ENCODE measurements at regions not wholly inside any gene's neighbourhood (a gene's known extent, or its start where the extent isn't known, plus 50 kb on each side); places are given as distances from the start of the nearest gene placed in this dataset.
A peak's percentile ranks its signal among the peaks of the same experiment; 100 is the strongest.

DNA sequence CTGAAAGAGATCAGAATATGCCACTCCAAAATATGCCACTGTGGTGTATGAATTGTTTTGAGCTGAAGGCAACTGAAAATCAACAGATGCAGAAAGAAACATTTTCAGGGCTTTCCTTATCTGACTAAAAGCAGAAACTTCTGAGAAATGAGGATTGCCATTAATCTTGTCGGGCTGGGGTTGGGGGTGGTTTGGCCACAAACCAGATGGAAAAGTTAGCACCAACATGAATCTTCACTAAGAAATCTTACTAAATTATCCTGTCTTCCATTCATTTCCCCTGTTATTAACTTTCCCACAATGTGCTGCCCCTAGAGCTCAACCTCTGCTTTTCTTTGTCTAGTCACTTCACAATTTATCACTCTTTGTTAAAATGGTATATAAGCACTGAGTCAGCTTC is 229.9 kb upstream of the GADL1 start:
- intact Hi-C loops (cut with DNase I), result no loop called here
- DNase-seq (no peak), ATAC-seq (no peak)

DNA sequence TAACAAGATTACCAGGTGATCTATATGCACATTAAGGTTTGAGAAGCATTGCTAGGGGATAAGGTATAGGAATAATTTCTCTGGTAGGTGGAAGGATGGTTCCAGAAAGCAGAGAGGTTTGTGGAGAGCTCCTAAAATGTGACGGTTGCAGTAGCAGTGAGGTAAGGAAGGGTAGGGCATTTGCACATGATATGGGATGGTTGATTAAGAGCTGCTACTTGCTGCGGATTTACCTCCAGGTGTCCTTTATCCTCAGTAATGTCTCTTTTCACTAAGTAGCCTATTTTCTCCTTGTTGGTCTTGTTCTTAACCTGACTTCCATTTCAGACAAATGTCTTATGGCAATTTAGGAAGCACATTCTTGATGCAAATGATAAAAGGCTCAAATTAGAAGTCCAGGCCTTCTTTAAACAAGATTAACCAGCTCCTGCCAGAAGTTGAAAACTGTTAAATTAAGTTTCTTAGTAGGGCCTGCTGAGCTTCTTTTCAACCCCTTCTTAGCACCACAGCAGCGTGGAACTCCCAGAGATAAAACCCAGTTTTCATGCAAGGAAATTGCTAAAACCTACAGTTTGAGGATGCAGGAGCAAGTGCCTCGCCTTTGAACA is 231.1 kb upstream of the GADL1 start:
- no peak for ATAC-seq
- intact Hi-C loops (cut with DNase I), result no loop called here
- no peak for DNase-seq

DNA sequence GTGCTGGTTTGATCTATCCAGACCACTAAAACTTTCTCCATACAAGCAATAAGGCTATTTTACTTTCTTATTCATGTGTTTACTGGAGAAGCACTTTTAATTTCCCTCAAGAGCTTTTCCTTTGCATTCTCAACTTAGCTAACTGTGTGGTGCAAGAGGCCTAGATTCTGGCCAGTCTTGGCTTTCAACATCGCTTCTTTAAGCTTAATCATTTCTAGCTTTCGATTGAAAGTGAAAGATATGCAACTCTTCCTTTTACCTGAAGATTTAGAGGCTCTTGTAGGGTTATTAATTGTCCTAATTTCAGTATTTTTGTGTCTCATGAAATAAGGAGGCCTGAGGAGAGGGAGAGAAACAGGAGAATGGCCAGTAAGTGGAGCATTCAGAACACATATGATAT is 234.8 kb upstream of the GADL1 start:
- no peak for ATAC-seq
- DNase-seq, result no peak
- intact Hi-C loops (cut with DNase I), result no loop called here

DNA sequence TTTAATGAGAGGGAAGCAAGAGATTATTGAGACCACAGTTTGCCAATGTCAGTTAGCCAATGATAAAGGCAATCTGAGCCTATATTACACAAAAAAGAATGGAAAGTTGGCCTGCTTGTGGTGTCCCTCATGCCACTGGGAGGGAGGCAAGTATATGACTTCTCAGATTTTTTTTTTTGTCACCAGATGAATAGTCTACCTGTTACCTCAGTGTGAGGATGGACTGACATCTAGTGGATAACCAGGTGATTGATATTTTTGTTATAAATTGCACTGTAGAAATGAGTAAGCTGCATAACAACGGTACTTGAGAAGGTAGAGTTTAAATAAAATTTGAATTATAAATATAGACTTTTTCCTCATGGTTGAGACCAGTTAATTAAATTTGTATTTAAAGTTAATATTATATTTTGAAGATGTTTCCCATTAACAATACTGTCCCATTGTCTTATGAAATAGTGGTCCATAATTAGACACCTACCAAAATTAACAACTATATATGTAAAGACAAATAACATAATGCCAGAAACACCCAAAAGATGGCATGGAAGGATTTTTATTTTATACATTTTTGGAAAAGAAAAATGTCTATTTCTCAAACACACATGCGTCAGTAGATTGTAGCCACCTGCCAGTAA is 237.8 kb upstream of the GADL1 start:
- intact Hi-C loops (cut with DNase I), result loop anchor here (1.0 to 10.0 kb wide), 2 partner anchors 357 to 364 kb away; no protein-coding TSS in a partner anchor
- ATAC-seq (peak in 1 of 2 donors; percentile 52), DNase-seq (no peak)

DNA sequence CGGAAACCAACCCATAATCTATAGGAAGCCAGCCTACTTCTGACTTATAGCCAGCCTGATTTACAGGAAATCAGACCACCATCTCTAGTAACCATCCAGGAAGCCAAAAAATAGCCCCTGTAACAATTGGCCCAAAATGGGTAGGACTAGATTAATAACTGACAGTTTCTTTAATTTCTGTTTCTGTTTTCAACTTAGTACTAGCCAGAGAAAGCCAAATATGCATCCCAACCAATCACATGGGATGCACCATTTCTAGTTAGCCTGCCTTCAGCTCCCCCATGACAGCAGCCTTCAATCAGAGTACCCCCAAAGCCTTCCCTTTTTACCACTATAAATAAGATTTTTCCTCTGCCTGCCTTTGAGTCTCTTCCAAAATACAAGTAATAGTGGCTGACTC is 239.1 kb upstream of the GADL1 start:
- intact Hi-C loops (cut with DNase I), result loop anchor here in 1 of 2 donors (10.0 kb wide), 1 partner anchor 359 kb away; no protein-coding TSS in a partner anchor
- ATAC-seq (no peak), DNase-seq (no peak)

DNA sequence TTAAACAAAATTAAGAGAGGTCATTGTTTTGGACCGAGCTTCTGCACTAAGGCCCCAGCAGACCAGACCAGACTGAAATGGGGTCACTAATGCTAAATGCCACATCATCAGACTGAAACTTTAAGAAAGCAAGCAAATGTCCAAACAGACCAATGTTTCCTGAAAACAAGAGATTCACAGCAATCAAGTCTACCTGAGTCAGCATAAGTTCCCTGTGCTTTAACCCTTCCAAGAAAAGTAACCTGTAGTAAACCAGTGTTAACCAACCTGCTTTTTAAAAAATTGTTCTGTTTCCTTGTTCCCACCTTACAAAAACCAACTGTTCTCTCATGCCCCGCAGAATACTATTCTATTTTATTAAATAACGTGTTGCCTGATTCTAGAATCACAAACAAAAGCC is 241.1 kb upstream of the GADL1 start:
- DNase-seq (no peak), ATAC-seq (no peak)
- intact Hi-C loops (cut with DNase I), result loop anchor here in 1 of 2 donors (10.0 kb wide), 1 partner anchor 361 kb away; no protein-coding TSS in a partner anchor

DNA sequence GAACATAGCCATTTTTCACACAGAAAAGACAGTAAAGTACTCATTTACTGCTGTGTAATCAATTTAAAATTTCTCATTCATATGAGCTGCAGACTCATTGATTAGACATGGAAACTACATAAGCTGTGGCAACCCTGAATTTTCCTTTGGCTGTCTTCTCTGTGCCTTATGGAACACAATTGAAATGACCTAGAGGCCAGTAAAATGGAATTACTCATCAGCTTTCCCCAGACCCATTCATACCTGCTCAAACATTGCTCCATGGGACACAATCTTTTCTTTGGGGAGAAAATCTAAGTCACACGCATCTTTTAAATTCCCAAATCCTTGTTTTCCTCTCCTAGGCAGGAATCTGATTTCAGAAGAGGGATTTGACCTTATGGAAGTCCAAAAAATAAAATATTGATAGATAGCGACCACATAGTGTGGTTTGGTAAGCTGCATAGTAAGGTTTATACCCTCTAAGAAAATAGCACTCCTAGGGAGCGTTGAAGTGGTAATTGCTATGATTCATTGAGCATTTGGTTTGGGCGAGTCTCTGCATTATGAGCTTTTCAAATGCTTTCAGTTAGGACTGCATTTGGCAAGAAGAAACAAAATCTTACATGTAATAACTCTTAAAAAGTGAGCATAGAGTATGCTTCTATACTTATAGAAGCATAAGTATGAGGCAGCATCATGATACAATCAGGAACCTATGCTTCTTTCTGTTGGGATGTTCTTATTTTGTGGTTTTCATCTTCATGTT is 243.4 kb upstream of the GADL1 start:
- intact Hi-C loops (cut with DNase I), result loop anchor here in 1 of 2 donors (10.0 kb wide), 1 partner anchor 363 kb away; no protein-coding TSS in a partner anchor
- ATAC-seq, result no peak

DNA sequence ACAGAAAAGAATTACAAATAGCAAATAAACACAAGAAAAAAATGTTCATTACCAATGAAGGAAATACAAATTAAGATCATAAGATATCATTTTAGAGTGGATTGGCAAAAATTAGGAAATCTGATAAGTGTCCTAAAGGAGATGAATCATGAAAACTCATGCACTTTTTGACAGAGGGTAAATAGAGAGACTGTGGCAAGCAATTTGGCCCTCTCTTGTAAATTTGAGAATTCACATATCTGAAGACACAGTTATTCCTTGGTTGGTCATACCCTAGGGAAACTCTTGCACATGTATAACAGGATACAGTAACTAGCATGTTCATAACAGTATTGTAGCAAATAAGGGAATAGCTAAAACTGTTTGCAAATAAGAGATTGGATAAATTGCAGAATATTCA is 246.0 kb upstream of the GADL1 start:
- intact Hi-C loops (cut with DNase I), result no loop called here
- no peak for ATAC-seq

More for the DNA sequence above, 243.4 kb upstream of the GADL1 start:
- no peak for DNase-seq

DNA sequence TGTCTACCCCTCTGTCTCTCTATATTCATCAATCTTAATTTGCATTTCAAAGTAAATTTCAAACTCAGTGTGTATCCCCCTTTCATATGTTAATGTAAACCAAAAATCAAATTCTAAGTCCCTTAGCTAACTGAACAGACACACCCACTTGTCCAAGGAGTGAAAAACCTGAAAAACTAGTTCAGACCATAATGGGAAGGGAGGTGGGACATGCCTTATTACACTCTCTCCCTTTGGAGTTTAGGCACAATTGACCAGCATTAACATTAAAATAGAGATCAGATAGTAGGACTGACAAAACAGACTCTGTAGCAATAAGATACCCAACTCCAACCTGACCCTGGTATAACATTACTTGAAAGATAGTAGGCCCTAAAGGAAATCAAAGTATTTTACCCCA is 247.7 kb upstream of the GADL1 start:
- no peak for ATAC-seq
- intact Hi-C loops (cut with DNase I), result no loop called here
- no peak for DNase-seq

More for the DNA sequence above, 246.0 kb upstream of the GADL1 start:
- no peak for DNase-seq

DNA sequence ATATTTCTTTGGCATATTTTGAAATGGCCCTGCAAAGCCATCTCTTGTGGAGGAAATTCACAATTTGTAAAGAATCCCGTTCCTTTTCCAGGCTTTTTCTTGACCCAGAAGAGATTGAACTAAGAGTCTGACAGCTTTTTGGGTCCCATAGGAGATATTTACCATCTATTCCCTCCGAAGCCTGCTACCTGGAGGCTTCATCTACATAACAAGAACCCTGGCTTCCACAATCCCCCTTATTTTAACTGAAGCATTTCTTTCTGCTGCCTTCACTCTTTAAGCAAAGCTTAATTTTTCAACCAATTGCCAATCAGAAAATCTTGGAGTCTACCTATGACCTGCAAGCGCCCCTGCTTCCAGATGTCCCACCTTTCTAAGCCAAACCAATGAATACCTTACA is 248.1 kb upstream of the GADL1 start:
- intact Hi-C loops (cut with DNase I), result no loop called here
- no peak for DNase-seq

DNA sequence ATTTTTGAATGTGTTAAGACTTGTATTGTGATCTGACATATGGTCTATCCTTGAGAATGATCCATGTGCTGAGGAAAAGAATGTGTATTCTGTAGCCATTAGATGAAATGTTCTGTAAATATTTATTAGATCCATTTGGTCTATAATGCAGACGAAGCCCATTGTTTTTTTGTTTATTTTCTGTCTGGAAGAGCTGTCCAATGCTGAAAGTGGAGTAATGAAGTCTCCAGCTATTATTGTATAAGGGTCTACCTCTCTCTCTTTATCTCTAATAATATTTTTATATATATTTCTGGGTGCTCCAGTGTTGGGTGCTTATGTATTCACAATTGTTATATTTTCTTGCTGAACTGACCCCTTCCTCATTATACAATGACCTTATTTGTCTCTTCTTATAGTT is 250.6 kb upstream of the GADL1 start:
- no peak for ATAC-seq

More for the DNA sequence above, 248.1 kb upstream of the GADL1 start:
- no peak for ATAC-seq

DNA sequence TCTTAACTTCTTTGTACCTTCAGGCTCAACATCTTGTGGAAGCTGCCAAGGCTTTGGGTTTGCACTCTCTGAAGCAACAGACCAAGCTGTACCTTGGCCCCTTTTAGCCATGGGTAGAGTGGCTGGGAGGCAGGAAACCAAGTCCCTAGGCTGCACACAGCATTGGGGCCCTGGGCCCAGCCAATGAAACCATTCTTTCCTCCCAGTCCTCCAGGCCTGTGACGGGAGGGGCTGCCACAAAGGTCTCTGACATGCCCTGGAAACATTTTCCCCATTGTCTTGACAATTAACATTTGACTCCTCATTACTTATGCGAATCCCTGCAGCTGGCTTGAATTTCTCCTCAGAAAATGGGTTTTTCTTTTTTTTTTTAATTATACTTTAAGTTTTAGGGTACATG is 253.1 kb upstream of the GADL1 start:
- intact Hi-C loops (cut with DNase I), result no loop called here
- DNase-seq (no peak), ATAC-seq (no peak)

More for the DNA sequence above, 250.6 kb upstream of the GADL1 start:
- intact Hi-C loops (cut with DNase I), result no loop called here
- DNase-seq, result no peak

DNA sequence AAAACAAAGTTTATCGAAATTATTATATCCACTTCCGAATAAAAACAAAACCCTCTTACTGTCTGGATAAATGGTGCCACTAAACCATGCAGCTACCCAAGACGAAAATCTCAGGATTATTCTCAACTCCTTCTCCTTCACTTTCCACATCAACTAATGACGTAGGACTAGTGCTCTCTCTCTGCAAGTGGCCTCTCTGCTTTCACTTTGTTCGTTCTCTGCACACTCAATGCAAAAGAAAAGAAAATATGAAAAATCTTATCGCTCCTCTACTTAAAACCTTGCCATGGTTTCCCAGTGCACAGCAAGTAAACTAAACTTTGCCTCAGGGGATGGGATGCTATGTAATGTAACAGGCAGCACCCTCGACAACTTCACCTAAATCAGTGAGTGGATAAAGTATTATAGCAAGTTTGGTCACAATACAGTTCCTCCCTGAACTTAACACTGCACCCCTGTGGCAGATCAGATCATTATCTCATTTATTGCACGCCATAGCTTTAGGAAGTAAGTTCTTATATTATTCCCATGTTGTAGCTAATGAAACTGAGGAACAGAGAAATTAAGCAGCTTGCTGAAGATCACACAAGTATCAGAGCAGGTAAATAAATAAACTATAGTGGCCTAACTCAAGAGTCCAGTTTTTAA is 262.7 kb upstream of the GADL1 start:
- DNase-seq, result no peak
- ATAC-seq, result no peak
- intact Hi-C loops (cut with DNase I), result no loop called here

DNA sequence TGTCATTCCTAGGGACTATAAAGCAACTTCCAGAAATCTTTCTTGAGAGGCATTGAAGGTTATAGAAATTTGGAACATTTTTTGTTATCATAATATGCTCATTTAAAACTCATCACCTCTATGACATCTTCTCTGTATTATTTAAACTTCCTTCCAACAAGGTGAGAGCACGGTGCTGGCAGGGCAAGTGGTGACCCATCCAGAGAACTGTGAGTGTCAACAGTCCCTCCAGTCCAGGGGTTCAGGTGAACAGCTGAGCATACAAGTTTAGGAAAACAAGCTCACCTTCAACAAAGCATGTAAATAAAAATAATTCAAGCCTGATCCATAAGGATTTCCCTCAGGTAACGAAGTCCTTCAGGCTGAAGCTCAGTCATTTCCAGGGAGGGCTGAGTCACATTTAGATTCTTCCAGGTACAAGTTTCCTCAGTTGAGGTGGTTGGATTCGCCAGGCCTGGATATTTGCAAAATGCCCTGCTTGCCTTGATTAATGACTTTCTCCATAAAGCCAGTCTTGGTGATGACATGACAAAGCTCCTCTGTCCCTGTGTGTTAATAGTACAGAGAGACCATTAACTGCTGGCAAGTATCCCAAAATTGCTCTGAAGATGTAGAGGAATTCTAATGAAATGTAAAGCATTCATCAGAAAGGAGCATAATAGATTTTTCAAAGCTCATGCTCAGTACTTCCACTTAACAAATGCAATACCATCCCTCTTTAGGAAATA is 263.6 kb upstream of the GADL1 start:
- ATAC-seq, result no peak
- DNase-seq, result no peak
- intact Hi-C loops (cut with DNase I), result no loop called here

DNA sequence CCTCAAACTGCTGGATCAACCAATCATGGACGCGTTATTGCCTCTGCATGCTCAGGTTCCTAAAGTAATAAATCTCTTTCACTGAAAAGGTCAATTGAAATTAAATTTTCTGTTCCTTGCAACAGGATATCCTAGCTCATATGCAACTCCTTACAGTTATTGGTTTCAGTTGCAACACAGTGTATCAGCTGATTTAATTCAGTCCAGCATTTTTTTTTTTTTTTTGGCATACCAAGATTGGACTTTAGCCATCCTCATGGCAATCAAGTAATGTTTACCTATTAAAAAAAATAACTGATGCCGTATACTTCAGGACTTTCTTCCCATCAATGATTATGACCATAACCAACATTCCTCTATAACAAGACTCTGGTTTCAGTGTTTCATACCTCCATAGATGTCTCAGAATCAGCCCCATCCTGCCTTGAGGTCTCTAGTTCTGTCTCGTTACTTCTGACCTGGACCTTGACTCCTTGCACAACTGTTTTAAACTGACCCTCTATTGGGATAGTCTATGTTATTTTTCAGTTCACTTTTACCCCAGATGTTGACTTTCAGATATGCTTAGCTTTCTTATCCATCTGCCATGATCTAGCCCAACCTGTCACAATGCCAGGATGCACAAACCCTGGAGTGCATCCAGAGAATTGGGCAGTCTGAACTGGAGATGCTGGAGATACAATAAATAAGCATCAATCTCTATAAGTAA is 265.0 kb upstream of the GADL1 start:
- ATAC-seq (no peak), DNase-seq (no peak)
- intact Hi-C loops (cut with DNase I), result no loop called here

DNA sequence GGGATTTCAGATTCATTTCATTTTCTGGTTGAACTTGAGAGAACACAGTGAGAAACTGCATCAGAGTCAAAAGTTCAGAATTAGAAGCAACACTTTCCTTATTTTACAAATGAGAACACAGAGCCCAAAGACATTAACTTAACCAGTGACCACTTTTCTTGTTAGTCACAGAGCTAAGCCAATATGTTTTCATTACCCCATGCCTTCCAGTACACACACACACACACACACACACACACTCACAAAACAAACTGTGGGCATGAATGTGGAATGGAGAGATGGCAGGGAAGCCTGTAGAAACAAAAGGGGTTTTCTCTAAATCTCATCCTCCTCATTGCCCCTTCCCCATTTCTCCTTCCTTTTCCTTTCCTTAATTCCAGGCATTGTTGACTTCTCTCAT is 267.4 kb upstream of the GADL1 start:
- ATAC-seq, result no peak
- intact Hi-C loops (cut with DNase I), result no loop called here
- DNase-seq, result no peak

DNA sequence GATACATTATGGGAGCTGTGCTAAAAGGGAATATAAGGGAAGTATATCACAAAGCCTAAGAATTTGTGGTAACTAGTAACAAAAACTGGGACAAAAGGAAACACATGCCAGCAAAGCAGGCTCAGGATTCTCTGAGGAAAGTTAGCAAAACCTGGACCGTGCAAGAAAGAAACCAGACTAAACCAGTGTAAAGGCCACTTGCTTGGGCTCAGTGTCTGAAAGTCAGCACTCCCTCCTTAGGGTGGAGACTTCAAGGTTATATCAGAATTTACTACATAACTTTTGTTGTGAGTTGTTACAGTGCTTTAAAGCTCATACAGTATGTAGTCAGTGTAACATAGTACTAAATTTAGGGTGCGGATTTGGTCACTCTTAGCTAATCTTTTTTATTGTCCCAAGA is 269.9 kb upstream of the GADL1 start:
- ATAC-seq, result no peak
- intact Hi-C loops (cut with DNase I), result no loop called here

DNA sequence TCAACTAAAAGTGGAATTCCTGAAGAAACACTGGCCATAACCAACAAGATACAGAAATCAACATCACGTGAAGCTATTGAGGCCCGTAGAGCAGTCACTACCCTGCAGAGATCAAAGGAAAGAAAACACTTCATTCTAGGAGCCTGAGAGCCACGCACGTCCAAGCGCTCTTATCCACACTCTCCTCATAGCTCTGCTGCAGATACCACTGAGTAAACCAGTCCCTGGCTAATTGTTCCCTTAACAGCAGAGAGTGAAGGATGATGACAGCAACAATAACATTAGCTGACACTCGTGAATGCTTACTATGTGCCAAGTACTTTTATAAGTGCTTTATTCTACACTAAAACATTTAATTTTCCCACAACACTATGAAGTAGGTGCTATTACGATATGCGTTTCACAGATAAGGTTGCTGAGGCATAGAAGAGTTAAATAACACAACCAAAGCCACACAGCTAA is 271.0 kb upstream of the GADL1 start:
- ATAC-seq (peak; percentile 86 to 95), DNase-seq (no peak)
- intact Hi-C loops (cut with DNase I), result no loop called here

More for the DNA sequence above, 269.9 kb upstream of the GADL1 start:
- DNase-seq, result no peak
